AG10803 (cell line): ENCODE measurements at regions not wholly inside any gene's neighbourhood (a gene's known extent, or its start where the extent isn't known, plus 50 kb on each side); places are given as distances from the start of the nearest gene placed in this dataset.

ENCODE experiments used
- DNase-seq: peaks from one replicate; pipeline ENCODE4 v3.0.0; 2010; ENCODE audit warnings: low read depth
- H3K4me3 ChIP-seq: 2 replicates; pipeline ENCODE4 v1.5.1; 2011; ENCODE audit warnings: mild to moderate bottlenecking, low read length, control low read depth
- CTCF ChIP-seq: conservative IDR thresholded peaks from 2 replicates; pipeline ENCODE4 v1.5.1; 2011; ENCODE audit warnings: mild to moderate bottlenecking, low read length, control low read depth, inconsistent platforms

GRCh38 chr22:25353516-25354445 is 134.3 kb downstream of the CRYBB2 start:
- no peak overlapping the region for H3K4me3 ChIP-seq
- no peak for TF ChIP-seq CTCF
- DNase-seq: no peak

GRCh38 chr22:25354456-25354855 is 135.0 kb downstream of the CRYBB2 start:
- H3K4me3 ChIP-seq: no peak overlapping the region
- DNase-seq: no peak
- TF ChIP-seq CTCF: no peak

GRCh38 chr22:25357132-25357455 is 137.7 kb downstream of the CRYBB2 start:
- H3K4me3 ChIP-seq: no peak overlapping the region
- no peak for DNase-seq
- TF ChIP-seq CTCF: no peak

- no peak for DNase-seq
- no peak overlapping the region for H3K4me3 ChIP-seq
- no peak for TF ChIP-seq CTCF
These were observed 138.4 kb downstream of the CRYBB2 start for GRCh38 chr22:25357606-25358420.

- no peak overlapping the region for H3K4me3 ChIP-seq
- DNase-seq: no peak
These were observed 139.2 kb downstream of the CRYBB2 start for GRCh38 chr22:25358421-25359170.

More at GRCh38 chr22:25358421-25359170, 139.2 kb downstream of the CRYBB2 start:
- TF ChIP-seq CTCF: no peak
